Suprapubic skin (tissue), 3 donors: ENCODE measurements at regions not wholly inside any gene's neighbourhood (a gene's known extent, or its start where the extent isn't known, plus 50 kb on each side); places are given as distances from the start of the nearest gene placed in this dataset.

Source experiments
- CTCF ChIP-seq, 2 donors: fragments of 200-600 bp in 1 of 2; fragments of 450-650 bp in 1 of 2; sonication (generic) in 1 of 2; IDR thresholded peaks; one replicate each; pipeline ENCODE4 v1.5.1; 2016 to 2019; ENCODE audit warnings: antibody characterized with exemption in 2 of 2, mild to moderate bottlenecking in 1 of 2, moderate library complexity in 1 of 2
- POLR2A ChIP-seq, 2 donors: fragments of 450-650 bp; IDR thresholded peaks; one replicate each; pipeline ENCODE4 v1.6.1; 2017; ENCODE audit warnings: antibody characterized with exemption in 2 of 2, mild to moderate bottlenecking in 2 of 2, moderate library complexity in 2 of 2

DNA sequence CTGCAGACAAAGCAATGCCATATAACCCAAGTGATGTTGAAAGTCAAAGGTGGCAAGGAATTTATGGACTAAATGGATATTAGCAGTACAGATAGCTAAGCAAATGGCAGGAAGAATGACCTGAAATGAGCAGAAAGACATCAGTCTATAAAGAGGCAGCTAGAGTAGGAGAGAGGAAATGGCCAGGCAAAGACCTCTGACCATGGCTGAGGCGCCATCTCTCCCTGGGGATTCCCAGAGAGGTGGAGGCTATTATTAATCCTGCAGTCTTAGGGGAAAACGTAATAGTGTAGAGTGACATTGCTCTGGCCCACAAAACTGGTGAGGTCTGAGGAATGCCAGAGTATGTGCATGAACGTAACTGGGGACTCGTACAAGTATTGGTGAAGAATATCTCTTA is 563.6 kb upstream of the PRMT6 start:
- TF ChIP-seq POLR2A (IDR thresholded peaks at IDR 0.05) (no peak), CTCF (IDR thresholded peaks at IDR 0.05) (no peak)
